ENCODE measurements at regions not wholly inside any gene's neighbourhood (a gene's known extent, or its start where the extent isn't known, plus 50 kb on each side); places are given as distances from the start of the nearest gene placed in this dataset.
"Not testable (repeated sequence)": the region's sequence is repeated elsewhere in the genome, so short reads cannot be mapped to it uniquely, and the experiment has no call there.

- no peak for FAIRE-seq
These were observed 481.3 kb upstream of the ADGRL3 start for GRCh38 chr4:60718874-60719273.

DNA sequence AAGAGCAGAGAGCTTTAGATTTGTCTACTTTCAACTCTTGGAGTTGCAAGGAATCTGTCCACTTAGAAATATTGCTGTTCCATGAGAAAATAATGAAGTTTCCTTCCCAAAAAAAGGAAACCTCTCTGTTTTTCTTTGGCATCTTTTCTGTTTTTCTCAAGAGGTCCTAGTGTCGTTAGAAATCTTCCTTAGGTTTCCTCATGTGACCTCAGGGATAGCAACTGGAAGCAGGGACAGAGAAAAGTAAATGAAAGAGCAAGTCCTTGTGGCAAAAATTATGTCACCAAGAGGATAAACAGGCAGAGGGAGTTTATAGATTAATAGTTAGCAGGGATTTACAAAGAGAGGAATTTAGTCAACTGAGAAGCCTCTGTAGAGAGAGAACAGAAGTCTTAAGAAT, 478.4 kb upstream of the ADGRL3 start:
- no peak for FAIRE-seq

DNA sequence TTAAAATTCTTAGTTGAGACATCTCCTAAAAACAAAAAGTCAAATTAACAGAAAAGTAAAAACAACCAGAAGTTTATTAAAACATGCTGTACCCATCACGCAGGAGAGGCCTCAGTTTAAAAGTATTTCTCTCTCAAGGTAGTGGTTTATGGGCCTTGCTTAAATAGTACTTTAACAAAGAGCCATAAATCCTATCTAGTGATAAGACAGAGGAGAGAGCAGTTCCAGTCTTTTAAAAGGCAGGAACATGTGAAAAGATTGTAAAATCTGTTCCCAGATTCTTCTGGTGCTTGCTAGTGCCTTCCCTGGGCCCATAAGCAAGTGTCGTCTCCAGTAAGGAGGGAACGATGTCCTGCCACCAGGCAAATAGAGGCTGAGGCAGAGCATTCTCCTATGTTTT, 476.3 kb upstream of the ADGRL3 start:
- FAIRE-seq = no peak

DNA sequence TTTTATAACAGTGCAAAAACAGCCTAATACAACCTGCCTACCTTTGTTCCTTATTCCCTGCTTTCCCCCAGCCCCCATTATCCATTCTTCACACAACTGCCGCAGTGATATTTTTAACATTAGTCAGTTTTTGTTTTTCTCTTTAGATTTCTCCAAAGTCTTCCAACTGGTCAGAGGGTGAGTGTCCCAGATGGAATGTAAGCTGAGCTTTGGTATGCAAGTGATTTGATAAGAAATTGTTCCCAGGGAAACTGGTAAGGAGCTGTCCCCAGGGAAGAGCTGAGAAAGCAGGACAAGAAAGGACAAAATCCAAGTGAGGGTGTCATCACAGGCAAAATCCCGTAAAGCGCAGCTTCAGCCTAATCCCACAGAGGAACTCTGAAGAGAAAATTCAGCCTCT, 475.5 kb upstream of the ADGRL3 start:
- no peak for FAIRE-seq

DNA sequence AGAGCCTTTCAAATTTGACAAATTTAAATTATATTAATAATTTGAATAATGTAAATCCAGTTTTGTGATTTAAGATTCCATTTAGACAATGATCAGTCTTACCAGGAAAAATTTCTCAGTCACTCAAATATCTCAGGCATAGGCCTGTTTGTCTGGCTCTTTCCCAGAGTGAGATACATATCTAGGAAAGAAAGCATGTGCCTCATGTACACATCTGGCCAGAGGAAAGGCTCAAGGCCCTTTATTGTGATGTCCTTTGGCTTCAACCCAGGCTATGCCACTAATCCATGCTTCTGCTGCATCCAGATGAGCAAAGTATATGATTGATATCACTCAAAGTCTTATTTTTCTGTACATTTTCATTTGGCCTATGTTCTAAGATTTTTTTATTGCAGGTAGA, 473.3 kb upstream of the ADGRL3 start:
- FAIRE-seq = no peak

DNA sequence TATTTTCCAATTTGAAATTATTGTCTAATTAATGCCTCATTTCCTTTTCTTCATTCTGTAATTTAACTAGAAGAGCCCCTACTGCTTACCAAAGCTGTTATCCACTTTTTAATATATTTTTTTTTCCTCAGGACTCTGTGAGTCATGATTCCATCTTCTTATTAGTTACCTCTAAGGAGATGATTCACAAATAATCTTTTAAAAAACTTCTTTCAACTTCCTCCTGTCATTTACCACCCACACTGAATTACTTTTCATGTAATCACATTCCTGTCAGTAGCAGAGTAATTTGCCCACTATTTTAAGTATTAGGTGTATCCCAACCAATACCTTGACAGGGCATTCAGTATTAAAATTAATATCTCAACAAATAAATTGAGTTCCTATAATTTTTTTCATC, 470.9 kb upstream of the ADGRL3 start:
- no peak for FAIRE-seq

- not testable (repeated sequence) for FAIRE-seq
These were observed 470.4 kb upstream of the ADGRL3 start for GRCh38 chr4:60729764-60730163.

DNA sequence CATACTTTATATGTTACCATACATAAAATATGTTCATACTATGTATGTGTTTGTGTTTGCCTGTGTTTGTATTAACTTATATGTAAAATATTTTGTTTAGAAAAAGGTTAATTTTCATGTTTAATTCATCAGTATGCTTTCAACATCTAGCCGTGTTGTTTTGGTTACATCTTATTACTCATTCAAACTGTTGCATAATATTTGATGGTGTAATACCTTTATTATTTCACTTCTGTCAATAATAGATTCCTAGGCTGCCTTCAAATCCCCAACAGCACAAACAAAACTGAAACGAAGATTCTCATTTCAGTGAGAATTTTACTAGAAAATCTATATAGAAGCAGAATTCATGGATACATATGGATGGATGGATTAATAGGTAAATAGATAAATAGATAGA, 462.3 kb upstream of the ADGRL3 start:
- no peak for FAIRE-seq

GRCh38 chr4:60743654-60744053, 456.5 kb upstream of the ADGRL3 start:
- no peak for FAIRE-seq

DNA sequence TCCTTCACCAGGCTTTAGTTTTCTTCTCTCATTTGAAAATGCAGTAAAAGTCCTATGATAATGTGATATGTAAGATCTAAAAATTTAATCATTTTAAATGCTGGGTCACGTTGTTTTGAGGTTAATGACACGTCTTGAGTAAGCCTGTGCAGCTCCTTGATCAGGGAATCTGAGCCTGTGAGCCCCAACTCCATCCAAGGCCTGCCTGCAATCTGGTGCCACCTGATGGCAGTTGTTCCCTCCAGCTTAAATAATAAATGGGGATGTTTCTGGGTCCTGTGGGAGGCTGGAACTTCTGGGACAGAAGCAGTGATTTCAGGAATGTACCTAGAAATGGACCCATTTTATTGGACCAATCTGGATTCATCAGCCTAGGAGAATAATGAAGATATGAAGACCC, 455.4 kb upstream of the ADGRL3 start:
- no peak for FAIRE-seq

- no peak for FAIRE-seq
These were observed 454.1 kb upstream of the ADGRL3 start for GRCh38 chr4:60745800-60746571.

DNA sequence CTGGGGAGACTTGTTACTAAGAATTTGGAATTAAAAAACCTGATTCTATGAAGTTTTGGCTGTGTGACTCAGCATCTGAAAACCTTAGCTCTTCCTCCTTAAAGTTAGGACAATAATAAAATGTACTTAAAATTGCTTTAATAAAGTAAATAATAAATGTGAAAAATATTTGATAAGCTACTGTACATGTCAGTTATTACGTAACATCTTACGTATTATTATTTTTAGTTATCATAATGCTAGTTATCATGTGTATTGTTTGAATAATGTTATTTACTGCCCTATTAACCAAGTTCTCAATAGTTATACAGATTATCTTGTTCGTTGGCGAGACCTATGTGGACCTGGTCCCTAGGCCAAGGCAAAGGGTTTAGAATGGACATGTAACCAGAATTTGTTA, 449.2 kb upstream of the ADGRL3 start:
- no peak for FAIRE-seq

DNA sequence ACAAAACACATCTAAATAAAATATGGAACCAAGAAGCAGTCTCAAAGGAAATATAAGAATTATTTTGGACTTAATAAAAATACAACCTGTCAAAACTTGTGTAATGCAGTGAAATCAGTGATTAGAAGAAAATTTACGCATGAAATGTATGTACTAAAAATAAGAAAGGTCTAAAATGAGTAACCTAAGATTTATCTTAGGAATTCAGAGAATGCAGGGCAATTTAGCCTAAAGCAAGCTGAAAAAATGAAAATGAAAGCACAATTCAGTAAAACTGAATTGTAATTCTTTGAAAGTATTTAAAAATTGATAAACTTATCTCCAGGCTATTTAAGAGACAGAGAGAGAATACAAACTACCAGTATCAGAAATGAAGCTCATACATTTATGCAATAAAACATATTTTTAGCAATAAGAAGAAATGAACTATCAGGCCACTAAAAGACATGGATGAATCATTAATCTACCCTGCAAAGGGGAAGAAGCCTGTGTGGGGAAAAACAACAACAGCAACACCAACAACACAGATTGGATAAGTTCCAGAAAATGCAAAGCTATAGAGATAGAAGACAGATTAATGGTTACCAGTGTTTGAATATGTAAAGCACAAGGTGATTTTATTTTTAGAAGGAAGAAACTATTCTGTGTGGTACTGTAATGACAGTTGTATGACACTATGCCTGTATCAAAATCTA, 442.0 kb upstream of the ADGRL3 start:
- FAIRE-seq = no peak

GRCh38 chr4:60759518-60760245, 440.4 kb upstream of the ADGRL3 start:
- FAIRE-seq = no peak

DNA sequence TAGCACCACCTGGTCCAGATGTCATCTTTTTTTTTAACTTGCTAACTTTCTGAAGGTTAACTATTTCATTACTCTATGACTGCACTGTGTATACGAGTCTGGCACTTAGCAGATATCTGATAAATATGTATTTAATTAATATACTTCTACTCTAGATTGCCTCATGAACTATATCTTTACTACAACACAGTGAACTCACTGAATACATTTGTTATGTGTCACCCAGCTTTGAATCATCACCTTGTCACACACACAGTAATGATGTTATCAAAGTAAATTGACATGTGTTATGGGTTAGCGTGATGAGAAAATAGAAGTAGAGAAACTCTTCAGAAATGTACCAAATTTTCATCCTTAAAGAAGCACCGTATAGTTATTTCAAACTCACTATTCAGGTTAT, 419.3 kb upstream of the ADGRL3 start:
- FAIRE-seq = no peak

DNA sequence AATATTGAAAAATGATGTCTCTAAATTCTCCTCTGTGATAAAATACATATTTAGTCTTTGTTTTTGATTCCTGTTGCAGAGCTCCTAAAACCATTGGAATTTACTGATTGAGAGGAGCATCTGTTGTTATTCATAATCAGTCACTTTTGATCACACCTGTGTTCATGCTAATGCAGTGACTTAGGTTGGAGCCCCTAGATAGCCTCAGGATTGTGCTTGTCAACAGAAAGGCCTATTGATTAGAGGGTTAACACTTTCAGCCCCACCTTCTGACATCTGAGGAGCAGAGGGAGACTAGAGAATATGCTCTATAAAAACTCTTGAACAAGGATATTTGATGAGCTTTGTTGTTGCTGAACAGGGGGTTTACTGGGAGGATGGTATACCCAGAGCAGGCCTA, 409.5 kb upstream of the ADGRL3 start:
- FAIRE-seq = no peak

GRCh38 chr4:60794372-60794771, 405.8 kb upstream of the ADGRL3 start:
- no peak for FAIRE-seq

DNA sequence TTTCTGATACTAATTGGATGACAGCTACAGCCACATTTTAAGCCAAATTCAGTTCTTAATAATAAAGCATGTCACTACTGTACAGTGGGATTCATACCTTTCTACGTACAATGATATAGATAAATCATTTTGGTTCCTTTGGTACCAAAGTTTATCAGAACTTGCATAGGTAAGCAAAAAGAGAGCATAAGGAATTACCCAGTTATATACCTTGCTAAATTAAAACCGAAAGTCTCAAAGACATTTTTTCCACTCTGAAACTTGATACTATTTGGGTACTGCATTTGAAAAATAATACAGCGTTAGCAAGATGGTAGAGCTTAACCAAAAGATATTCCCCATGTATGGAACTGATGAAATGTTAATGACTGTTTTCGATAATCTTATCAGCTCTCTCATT, 400.9 kb upstream of the ADGRL3 start:
- no peak for FAIRE-seq

GRCh38 chr4:60800701-60801100, 399.4 kb upstream of the ADGRL3 start:
- FAIRE-seq = no peak

DNA sequence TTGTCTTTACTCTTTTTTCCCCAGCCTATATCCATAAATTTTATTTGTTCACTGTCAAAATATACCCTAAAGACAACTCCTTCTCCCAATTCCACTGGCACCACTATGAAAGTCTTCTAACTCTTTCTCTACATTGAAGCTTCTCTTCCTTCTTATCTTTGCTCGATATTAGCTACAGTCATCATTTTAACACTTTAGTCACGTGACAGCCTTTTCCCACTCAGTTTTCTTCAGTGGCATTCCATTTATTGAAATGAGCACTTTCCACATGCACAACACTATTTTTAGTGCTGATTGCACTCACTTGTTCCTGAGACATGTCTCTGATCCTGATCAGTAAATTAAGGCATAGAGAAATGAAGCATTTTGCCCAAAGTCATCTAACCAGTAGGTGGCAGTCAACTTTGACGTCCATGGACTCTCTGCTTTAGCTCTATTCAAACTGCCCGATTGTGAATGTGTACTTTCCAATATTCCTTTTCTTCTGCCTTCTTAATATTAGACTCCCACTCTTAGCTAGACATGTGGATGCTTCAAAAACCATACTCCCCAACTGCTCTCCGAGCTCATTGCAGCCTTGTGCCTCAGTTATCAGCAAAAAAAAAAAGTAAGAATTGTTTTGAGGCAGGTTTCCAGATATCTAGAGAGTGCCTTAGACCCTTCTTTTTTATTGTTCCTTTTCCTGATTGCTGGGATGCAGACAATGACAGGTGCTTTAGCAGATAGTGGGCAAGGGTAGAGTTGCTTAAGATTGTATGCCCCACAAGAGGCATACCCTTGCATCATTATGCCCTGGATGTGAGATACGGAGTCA, 394.4 kb upstream of the ADGRL3 start:
- no peak for FAIRE-seq

DNA sequence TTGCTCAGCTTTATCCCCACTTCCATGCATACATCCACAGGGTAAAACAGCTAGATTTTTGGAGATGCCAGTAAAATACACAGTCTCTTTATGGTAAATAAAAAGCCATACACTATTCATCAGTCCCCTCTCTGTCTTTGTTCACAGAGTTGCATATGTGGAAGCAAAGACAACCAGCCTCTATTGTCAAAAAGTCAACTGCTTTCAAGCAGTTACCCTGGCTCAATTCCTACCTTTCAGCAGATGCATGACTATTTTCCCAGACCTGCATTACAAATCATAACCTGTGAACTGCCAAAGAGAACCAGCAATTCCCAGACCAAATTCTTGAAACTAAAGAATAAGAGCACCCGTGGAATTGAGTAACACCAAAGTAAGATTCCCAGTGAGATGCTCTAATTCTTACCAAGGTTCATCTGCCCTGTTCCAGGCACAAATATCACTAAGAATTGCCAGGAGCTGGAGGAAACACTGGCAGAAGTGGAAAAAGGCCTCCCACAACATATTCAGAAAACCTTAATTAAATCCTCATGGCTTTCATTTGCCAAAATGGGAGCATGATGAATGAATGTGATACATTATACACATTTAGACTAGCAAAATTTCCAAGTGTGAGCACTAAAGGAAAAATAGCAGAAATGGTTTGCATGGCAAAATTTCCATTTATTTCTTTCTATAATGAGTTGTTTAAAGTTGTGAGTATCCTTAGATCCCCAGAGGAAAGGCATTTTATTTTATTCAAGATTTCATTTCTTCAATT, 391.2 kb upstream of the ADGRL3 start:
- FAIRE-seq = no peak

DNA sequence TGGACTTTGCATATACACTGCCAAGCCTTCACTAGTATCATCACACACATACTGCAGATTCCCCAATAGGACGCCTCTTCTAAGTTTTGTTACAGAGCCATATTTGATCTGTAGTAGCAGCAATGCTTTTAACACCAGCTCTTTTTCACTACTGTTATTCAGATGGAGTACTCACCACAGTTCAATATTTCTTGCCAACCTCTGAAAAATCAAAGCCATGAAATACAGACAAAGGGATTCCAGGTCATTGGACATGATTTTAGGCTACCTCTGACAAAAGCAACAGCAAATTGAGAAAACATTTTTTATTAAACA, 390.7 kb upstream of the ADGRL3 start:
- FAIRE-seq = no peak

All from colon (tissue), 2 donors.